K562 (cell line): ENCODE measurements at regions not wholly inside any gene's neighbourhood (a gene's known extent, or its start where the extent isn't known, plus 50 kb on each side); places are given as distances from the start of the nearest gene placed in this dataset.

ENCODE experiments used
- TF ChIP-seq, protein P1 (sequence below): fragments of 450-650 bp; IDR thresholded peaks from 2 replicates; pipeline ENCODE4 v1.6.1; 2016; ENCODE audit warnings: mild to moderate bottlenecking, moderate library complexity

DNA sequence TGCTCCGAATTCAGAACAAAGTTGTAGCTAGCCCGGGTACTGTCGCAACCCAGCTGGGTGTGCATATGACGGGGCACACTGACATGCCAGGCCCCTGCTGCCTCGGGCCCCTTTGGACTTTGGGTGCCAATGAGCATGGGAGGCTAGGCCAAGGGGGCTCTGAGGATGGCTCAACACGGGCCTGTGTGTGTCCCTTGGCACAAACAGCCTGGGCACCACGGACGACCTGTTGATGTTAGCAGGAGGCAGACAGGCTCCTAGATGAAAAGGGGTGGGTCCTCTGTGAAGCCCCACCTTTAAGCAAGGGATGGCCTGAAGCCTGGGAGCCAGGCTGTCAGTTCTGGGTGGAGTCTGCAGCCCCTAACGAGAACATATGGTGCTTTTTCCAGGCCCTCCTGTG is 1688.2 kb downstream of the EFNA5 start (continued):
- TF ChIP-seq, protein P1, sequence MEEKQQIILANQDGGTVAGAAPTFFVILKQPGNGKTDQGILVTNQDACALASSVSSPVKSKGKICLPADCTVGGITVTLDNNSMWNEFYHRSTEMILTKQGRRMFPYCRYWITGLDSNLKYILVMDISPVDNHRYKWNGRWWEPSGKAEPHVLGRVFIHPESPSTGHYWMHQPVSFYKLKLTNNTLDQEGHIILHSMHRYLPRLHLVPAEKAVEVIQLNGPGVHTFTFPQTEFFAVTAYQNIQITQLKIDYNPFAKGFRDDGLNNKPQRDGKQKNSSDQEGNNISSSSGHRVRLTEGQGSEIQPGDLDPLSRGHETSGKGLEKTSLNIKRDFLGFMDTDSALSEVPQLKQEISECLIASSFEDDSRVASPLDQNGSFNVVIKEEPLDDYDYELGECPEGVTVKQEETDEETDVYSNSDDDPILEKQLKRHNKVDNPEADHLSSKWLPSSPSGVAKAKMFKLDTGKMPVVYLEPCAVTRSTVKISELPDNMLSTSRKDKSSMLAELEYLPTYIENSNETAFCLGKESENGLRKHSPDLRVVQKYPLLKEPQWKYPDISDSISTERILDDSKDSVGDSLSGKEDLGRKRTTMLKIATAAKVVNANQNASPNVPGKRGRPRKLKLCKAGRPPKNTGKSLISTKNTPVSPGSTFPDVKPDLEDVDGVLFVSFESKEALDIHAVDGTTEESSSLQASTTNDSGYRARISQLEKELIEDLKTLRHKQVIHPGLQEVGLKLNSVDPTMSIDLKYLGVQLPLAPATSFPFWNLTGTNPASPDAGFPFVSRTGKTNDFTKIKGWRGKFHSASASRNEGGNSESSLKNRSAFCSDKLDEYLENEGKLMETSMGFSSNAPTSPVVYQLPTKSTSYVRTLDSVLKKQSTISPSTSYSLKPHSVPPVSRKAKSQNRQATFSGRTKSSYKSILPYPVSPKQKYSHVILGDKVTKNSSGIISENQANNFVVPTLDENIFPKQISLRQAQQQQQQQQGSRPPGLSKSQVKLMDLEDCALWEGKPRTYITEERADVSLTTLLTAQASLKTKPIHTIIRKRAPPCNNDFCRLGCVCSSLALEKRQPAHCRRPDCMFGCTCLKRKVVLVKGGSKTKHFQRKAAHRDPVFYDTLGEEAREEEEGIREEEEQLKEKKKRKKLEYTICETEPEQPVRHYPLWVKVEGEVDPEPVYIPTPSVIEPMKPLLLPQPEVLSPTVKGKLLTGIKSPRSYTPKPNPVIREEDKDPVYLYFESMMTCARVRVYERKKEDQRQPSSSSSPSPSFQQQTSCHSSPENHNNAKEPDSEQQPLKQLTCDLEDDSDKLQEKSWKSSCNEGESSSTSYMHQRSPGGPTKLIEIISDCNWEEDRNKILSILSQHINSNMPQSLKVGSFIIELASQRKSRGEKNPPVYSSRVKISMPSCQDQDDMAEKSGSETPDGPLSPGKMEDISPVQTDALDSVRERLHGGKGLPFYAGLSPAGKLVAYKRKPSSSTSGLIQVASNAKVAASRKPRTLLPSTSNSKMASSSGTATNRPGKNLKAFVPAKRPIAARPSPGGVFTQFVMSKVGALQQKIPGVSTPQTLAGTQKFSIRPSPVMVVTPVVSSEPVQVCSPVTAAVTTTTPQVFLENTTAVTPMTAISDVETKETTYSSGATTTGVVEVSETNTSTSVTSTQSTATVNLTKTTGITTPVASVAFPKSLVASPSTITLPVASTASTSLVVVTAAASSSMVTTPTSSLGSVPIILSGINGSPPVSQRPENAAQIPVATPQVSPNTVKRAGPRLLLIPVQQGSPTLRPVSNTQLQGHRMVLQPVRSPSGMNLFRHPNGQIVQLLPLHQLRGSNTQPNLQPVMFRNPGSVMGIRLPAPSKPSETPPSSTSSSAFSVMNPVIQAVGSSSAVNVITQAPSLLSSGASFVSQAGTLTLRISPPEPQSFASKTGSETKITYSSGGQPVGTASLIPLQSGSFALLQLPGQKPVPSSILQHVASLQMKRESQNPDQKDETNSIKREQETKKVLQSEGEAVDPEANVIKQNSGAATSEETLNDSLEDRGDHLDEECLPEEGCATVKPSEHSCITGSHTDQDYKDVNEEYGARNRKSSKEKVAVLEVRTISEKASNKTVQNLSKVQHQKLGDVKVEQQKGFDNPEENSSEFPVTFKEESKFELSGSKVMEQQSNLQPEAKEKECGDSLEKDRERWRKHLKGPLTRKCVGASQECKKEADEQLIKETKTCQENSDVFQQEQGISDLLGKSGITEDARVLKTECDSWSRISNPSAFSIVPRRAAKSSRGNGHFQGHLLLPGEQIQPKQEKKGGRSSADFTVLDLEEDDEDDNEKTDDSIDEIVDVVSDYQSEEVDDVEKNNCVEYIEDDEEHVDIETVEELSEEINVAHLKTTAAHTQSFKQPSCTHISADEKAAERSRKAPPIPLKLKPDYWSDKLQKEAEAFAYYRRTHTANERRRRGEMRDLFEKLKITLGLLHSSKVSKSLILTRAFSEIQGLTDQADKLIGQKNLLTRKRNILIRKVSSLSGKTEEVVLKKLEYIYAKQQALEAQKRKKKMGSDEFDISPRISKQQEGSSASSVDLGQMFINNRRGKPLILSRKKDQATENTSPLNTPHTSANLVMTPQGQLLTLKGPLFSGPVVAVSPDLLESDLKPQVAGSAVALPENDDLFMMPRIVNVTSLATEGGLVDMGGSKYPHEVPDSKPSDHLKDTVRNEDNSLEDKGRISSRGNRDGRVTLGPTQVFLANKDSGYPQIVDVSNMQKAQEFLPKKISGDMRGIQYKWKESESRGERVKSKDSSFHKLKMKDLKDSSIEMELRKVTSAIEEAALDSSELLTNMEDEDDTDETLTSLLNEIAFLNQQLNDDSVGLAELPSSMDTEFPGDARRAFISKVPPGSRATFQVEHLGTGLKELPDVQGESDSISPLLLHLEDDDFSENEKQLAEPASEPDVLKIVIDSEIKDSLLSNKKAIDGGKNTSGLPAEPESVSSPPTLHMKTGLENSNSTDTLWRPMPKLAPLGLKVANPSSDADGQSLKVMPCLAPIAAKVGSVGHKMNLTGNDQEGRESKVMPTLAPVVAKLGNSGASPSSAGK, result no peak
